Astrocyte (in vitro differentiated cells and primary cell): ENCODE measurements at regions not wholly inside any gene's neighbourhood (a gene's known extent, or its start where the extent isn't known, plus 50 kb on each side); places are given as distances from the start of the nearest gene placed in this dataset.

ENCODE experiments used
- DNase-seq: peaks from one replicate; pipeline ENCODE4 v3.0.0-alpha.2; 2010; ENCODE audit warnings: low read depth
- FAIRE-seq: peaks from 2 replicates; lab custom pipeline; 2011; peaks lifted over from hg19 to GRCh38; lab: Jason Lieb, UNC
- H2AFZ ChIP-seq: 2 replicates; pipeline ENCODE4 v1.6.0; 2012; ENCODE audit warnings: low read depth, low read length, inconsistent platforms
- H3K27ac ChIP-seq: 2 replicates; pipeline ENCODE4 v1.5.1; 2011; ENCODE audit warnings: low read depth, low read length, inconsistent platforms
- H3K27me3 ChIP-seq: 2 replicates; pipeline ENCODE4 v1.6.0; 2011; ENCODE audit warnings: low read length, inconsistent platforms; ENCODE audit not compliant: insufficient read depth
- H3K36me3 ChIP-seq: 2 replicates; pipeline ENCODE4 v1.5.1; 2011; ENCODE audit warnings: low read length, inconsistent platforms; ENCODE audit not compliant: insufficient read depth
- H3K4me1 ChIP-seq: 2 replicates; pipeline ENCODE4 v1.5.1; 2011; ENCODE audit warnings: low read length, inconsistent platforms; ENCODE audit not compliant: insufficient read depth
- H3K4me2 ChIP-seq: 2 replicates; pipeline ENCODE4 v1.6.0; 2012; ENCODE audit warnings: low read length, inconsistent platforms
- H3K4me3 ChIP-seq: 2 replicates; pipeline ENCODE4 v1.5.1; 2011; ENCODE audit warnings: low read depth, mild to moderate bottlenecking, low read length, inconsistent platforms; ENCODE audit not compliant: insufficient read depth
- H3K79me2 ChIP-seq: 2 replicates; pipeline ENCODE4 v1.6.0; 2012; ENCODE audit warnings: mild to moderate bottlenecking, low read length, inconsistent platforms; ENCODE audit not compliant: insufficient read depth
- H3K9ac ChIP-seq: 2 replicates; pipeline ENCODE4 v1.6.0; 2012; ENCODE audit warnings: mild to moderate bottlenecking, low read length, inconsistent platforms
- H3K9me3 ChIP-seq: 2 replicates; pipeline ENCODE4 v1.5.1; 2012; ENCODE audit warnings: low read depth, mild to moderate bottlenecking, low read length, inconsistent platforms; ENCODE audit not compliant: insufficient read depth
- H4K20me1 ChIP-seq: 2 replicates; pipeline ENCODE4 v1.6.0; 2012; ENCODE audit warnings: low read length, inconsistent platforms; ENCODE audit not compliant: insufficient read depth
- H3K27ac Mint-ChIP-seq: one replicate; pipeline ENCODE4 v1.8.0; 2021; ENCODE audit warnings: mild to moderate bottlenecking, mixed read lengths; ENCODE audit not compliant: unreplicated experiment
- H3K27me3 Mint-ChIP-seq: one replicate; pipeline ENCODE4 v1.8.0; 2021; ENCODE audit warnings: low read depth, mixed read lengths; ENCODE audit not compliant: unreplicated experiment
- H3K36me3 Mint-ChIP-seq: one replicate; pipeline ENCODE4 v1.8.0; 2021; ENCODE audit warnings: low read depth, mixed read lengths; ENCODE audit not compliant: unreplicated experiment
- H3K4me1 Mint-ChIP-seq: one replicate; pipeline ENCODE4 v1.8.0; 2021; ENCODE audit warnings: low read depth, mixed read lengths; ENCODE audit not compliant: unreplicated experiment
- H3K4me3 Mint-ChIP-seq: one replicate; pipeline ENCODE4 v1.8.0; 2021; ENCODE audit warnings: mild to moderate bottlenecking, moderate library complexity, mixed read lengths; ENCODE audit not compliant: unreplicated experiment
- H3K9me3 Mint-ChIP-seq: one replicate; pipeline ENCODE4 v1.8.0; 2021; ENCODE audit warnings: mild to moderate bottlenecking, mixed read lengths; ENCODE audit not compliant: unreplicated experiment
- EZH2 ChIP-seq: IDR thresholded peaks from 2 replicates; pipeline ENCODE4 v1.6.1; 2012; ENCODE audit warnings: mild to moderate bottlenecking, low read length, inconsistent platforms; ENCODE audit not compliant: insufficient read depth
- TF ChIP-seq, protein P1 (sequence below): IDR thresholded peaks from 2 replicates; pipeline ENCODE4 v1.5.1; 2011; ENCODE audit warnings: low read depth, mild to moderate bottlenecking, inconsistent platforms, low read length, moderate library complexity; ENCODE audit not compliant: insufficient read depth

DNA sequence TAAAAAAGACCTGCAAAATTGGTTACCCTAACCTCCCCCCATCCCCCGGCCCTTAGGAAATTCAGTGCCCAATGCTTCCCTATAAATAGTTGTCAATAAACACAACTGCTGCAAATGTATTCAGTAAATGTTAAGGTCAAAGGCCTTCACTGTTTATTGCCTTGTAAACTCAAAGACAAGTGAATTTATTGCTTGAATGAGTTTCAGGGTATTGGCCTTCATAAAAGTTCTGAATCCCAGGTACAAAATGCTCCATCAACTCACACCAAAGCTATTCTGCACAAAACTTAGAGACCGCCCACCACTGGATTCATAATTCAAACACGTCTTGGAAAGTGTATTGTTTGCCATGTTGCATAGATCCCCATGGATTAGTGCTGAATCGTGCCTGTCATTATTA is 63.3 kb upstream of the CDKN3 start:
- no peak for DNase-seq

DNA sequence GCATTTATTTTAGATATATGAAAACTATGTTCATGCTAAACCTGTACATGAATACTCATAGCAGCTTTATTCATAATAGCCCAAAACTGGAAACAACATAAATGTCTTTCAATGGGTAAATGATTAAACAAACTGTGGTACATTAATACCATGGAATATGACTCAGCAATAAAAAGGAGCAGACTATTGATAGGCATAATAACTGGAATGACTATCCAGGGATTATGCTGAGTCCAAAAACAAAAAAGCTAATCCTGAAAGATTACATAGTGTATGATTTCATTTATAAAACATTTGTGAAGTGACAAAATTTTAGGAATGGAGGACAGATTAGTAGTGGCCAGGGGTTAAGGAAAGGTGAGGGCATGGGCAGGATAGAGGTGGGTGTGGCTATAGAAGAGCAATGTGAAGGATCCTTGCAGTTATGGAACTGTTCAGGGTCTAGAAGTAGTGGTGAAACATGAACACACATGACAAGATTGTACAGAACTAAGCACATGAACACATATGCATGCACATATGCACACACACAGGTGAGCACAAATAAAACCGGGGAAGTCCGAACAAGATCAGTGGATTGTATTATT is 61.1 kb upstream of the CDKN3 start:
- Mint-ChIP-seq H3K9me3 (no peaks in the 10 kb centered on the region), H3K4me3 (no peak overlapping the region), H3K27ac (no peak overlapping the region), H3K36me3 (no peaks in the 10 kb centered on the region), H3K27me3 (peaks cover 6% of the 10 kb centered on the region), H3K4me1 (no peaks in the 10 kb centered on the region)
- H4K20me1 ChIP-seq: no peaks in the 10 kb centered on the region
- peaks cover 7% of the 10 kb centered on the region for H3K27me3 ChIP-seq
- TF ChIP-seq EZH2: no peak
- TF ChIP-seq, protein P1, sequence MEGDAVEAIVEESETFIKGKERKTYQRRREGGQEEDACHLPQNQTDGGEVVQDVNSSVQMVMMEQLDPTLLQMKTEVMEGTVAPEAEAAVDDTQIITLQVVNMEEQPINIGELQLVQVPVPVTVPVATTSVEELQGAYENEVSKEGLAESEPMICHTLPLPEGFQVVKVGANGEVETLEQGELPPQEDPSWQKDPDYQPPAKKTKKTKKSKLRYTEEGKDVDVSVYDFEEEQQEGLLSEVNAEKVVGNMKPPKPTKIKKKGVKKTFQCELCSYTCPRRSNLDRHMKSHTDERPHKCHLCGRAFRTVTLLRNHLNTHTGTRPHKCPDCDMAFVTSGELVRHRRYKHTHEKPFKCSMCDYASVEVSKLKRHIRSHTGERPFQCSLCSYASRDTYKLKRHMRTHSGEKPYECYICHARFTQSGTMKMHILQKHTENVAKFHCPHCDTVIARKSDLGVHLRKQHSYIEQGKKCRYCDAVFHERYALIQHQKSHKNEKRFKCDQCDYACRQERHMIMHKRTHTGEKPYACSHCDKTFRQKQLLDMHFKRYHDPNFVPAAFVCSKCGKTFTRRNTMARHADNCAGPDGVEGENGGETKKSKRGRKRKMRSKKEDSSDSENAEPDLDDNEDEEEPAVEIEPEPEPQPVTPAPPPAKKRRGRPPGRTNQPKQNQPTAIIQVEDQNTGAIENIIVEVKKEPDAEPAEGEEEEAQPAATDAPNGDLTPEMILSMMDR: no peak
- H3K9ac ChIP-seq: no peak overlapping the region
- H3K79me2 ChIP-seq: no peaks in the 10 kb centered on the region
- DNase-seq (no peak), FAIRE-seq (no peak)
- no peak overlapping the region for H3K27ac ChIP-seq
- no peak overlapping the region for H3K4me2 ChIP-seq
- no peaks in the 10 kb centered on the region for H3K36me3 ChIP-seq
- no peaks in the 10 kb centered on the region for H3K4me1 ChIP-seq
- H2AFZ ChIP-seq: no peak overlapping the region
- H3K4me3 ChIP-seq: no peak overlapping the region
- no peaks in the 10 kb centered on the region for H3K9me3 ChIP-seq

More for the DNA sequence above, 63.3 kb upstream of the CDKN3 start:
- Histone ChIP-seq H3K27me3 (peaks cover 7% of the 10 kb centered on the region), H3K36me3 (no peaks in the 10 kb centered on the region), H3K4me1 (no peaks in the 10 kb centered on the region), H3K79me2 (no peaks in the 10 kb centered on the region), H2AFZ (no peak overlapping the region), H3K27ac (no peak overlapping the region), H3K9me3 (no peaks in the 10 kb centered on the region), H4K20me1 (no peaks in the 10 kb centered on the region), H3K9ac (no peak overlapping the region), H3K4me3 (no peak overlapping the region), H3K4me2 (no peak overlapping the region)
- no peaks in the 10 kb centered on the region for H3K36me3 Mint-ChIP-seq
- TF ChIP-seq, protein P1: no peak
- TF ChIP-seq EZH2: no peak
- H3K4me1 Mint-ChIP-seq: peaks cover 3% of the 10 kb centered on the region
- peaks cover 11% of the 10 kb centered on the region for H3K27me3 Mint-ChIP-seq
- H3K9me3 Mint-ChIP-seq: no peaks in the 10 kb centered on the region
- no peak overlapping the region for H3K27ac Mint-ChIP-seq
- no peak for FAIRE-seq
- H3K4me3 Mint-ChIP-seq: no peak overlapping the region

DNA sequence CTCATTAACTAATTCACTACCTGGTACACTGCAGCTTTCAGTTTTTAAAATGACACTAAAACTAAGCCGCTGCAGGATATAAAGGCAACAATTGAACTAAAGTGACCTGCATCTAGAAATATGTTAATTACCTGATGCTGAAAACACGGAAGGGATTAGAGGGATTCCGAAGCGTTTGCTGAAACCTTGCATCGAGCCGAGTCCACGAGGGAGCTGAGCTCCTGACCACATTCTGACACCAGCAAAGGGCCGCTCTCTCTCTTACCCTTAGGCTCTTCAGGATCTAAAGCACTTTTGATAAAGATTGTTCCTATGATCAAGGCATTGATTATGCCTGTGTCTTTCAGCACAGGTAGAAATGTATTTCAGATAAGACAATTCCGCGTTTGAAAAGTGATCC is 59.5 kb upstream of the CDKN3 start:
- no peaks in the 10 kb centered on the region for H3K79me2 ChIP-seq
- no peaks in the 10 kb centered on the region for H3K4me1 Mint-ChIP-seq
- H3K4me1 ChIP-seq: no peaks in the 10 kb centered on the region
- H3K27me3 Mint-ChIP-seq: peaks cover 3% of the 10 kb centered on the region
- no peak overlapping the region for H3K9ac ChIP-seq
- no peaks in the 10 kb centered on the region for H3K36me3 ChIP-seq
- no peak for DNase-seq
- H3K4me3 Mint-ChIP-seq: no peak overlapping the region
- TF ChIP-seq EZH2: no peak
- TF ChIP-seq, protein P1: no peak
- no peak overlapping the region for H3K27ac ChIP-seq
- H3K9me3 ChIP-seq: no peaks in the 10 kb centered on the region
- no peaks in the 10 kb centered on the region for H3K36me3 Mint-ChIP-seq
- H3K4me2 ChIP-seq: no peak overlapping the region
- H2AFZ ChIP-seq: peak overlapping the region; percentile 20
- FAIRE-seq: no peak
- H3K27ac Mint-ChIP-seq: no peak overlapping the region
- H3K27me3 ChIP-seq: peaks cover 7% of the 10 kb centered on the region
- H3K9me3 Mint-ChIP-seq: no peaks in the 10 kb centered on the region
- H3K4me3 ChIP-seq: no peak overlapping the region
- no peaks in the 10 kb centered on the region for H4K20me1 ChIP-seq
